ENCODE measurements at regions not wholly inside any gene's neighbourhood (a gene's known extent, or its start where the extent isn't known, plus 50 kb on each side); places are given as distances from the start of the nearest gene placed in this dataset.
A peak's percentile ranks its signal among the peaks of the same experiment; 100 is the strongest.

- no peak for DNase-seq (ENCODE audit: low spot score)
These were observed 293.8 kb upstream of the FBXL7 start for GRCh38 chr5:15206133-15206532.

GRCh38 chr5:15203376-15203775 is 296.6 kb upstream of the FBXL7 start:
- DNase-seq (ENCODE audit: low spot score), result no peak

GRCh38 chr5:15191012-15191411 is 309.0 kb upstream of the FBXL7 start:
- no peak for DNase-seq (ENCODE audit: low spot score)

GRCh38 chr5:15183520-15183919 is 311.9 kb upstream of the ANKH start:
- no peak for DNase-seq (ENCODE audit: low spot score)

GRCh38 chr5:15170173-15170572 is 298.6 kb upstream of the ANKH start:
- DNase-seq (ENCODE audit: low spot score), result no peak

- no peak for DNase-seq (ENCODE audit: low spot score)
These were observed 296.8 kb upstream of the ANKH start for GRCh38 chr5:15168358-15168757.

GRCh38 chr5:15160091-15160490 is 288.5 kb upstream of the ANKH start:
- no peak for DNase-seq (ENCODE audit: low spot score)

GRCh38 chr5:15159606-15160005 is 288.0 kb upstream of the ANKH start:
- no peak for DNase-seq (ENCODE audit: low spot score)

- no peak for DNase-seq (ENCODE audit: low spot score)
These were observed 270.9 kb upstream of the ANKH start for GRCh38 chr5:15142458-15142857.

GRCh38 chr5:15137414-15137813 is 265.8 kb upstream of the ANKH start:
- DNase-seq (ENCODE audit: low spot score), result no peak

GRCh38 chr5:15135661-15136060 is 264.1 kb upstream of the ANKH start:
- DNase-seq (ENCODE audit: low spot score), result no peak

- no peak for DNase-seq (ENCODE audit: low spot score)
These were observed 261.9 kb upstream of the ANKH start for GRCh38 chr5:15133456-15133965.

- DNase-seq (ENCODE audit: low spot score), result no peak
These were observed 261.3 kb upstream of the ANKH start for GRCh38 chr5:15132816-15133405.

GRCh38 chr5:15131909-15132308 is 260.3 kb upstream of the ANKH start:
- DNase-seq (ENCODE audit: low spot score), result no peak

GRCh38 chr5:15124871-15125568 is 253.4 kb upstream of the ANKH start:
- no peak for DNase-seq (ENCODE audit: low spot score)

GRCh38 chr5:15124461-15124860 is 252.9 kb upstream of the ANKH start:
- no peak for DNase-seq (ENCODE audit: low spot score)

- no peak for DNase-seq (ENCODE audit: low spot score)
These were observed 246.1 kb upstream of the ANKH start for GRCh38 chr5:15117688-15118087.

GRCh38 chr5:15116996-15117395 is 245.4 kb upstream of the ANKH start:
- DNase-seq (ENCODE audit: low spot score), result no peak

GRCh38 chr5:15106530-15107283 is 235.1 kb upstream of the ANKH start:
- DNase-seq (ENCODE audit: low spot score), result no peak

- peak; percentile 44 for DNase-seq (ENCODE audit: low spot score)
These were observed 234.3 kb upstream of the ANKH start for GRCh38 chr5:15105799-15106393.

- DNase-seq (ENCODE audit: low spot score), result no peak
These were observed 232.3 kb upstream of the ANKH start for GRCh38 chr5:15103864-15104263.

- no peak for DNase-seq (ENCODE audit: low spot score)
These were observed 231.6 kb upstream of the ANKH start for GRCh38 chr5:15103130-15103529.

- no peak for DNase-seq (ENCODE audit: low spot score)
These were observed 226.0 kb upstream of the ANKH start for GRCh38 chr5:15097552-15097951.
